IMR-90 (cell line): ENCODE measurements at regions not wholly inside any gene's neighbourhood (a gene's known extent, or its start where the extent isn't known, plus 50 kb on each side); places are given as distances from the start of the nearest gene placed in this dataset.
A peak's percentile ranks its signal among the peaks of the same experiment; 100 is the strongest.

Experiments
- ATAC-seq: fragments of 200-7000 bp; cut with Tn5 transposase; 2 replicates; pipeline ENCODE4 v1.9.1; 2020; ENCODE audit warnings: low read depth, mild to moderate bottlenecking, moderate library complexity
- BruUV-seq: library from RNA; stranded (reverse); fragments of 400-500 nt; replicated peaks from 2 replicates; lab custom pipeline; 2021; lab: Mats Ljungman, UMichigan
- CTCF ChIA-PET: fragments of 300-600 bp; formaldehyde crosslinking; extraction: SDS; loops from one replicate; lab custom pipeline; 2021; ENCODE audit warnings: antibody characterized with exemption; lab: Yijun Ruan, JAX
- POLR2A ChIA-PET: fragments of 300-600 bp; sonication (Branson Sonifier 250); formaldehyde crosslinking; loops from one replicate; lab custom pipeline; 2022; ENCODE audit warnings: antibody characterized with exemption; ENCODE audit not compliant: unreplicated experiment; lab: Charles Lee
- DNase-seq: peaks from one replicate; pipeline ENCODE4 v3.0.0; 2013
- H2AFZ ChIP-seq: replicated peaks from 2 replicates; pipeline ENCODE3; 2013; ENCODE audit warnings: low read length, mild to moderate bottlenecking; ENCODE audit not compliant: poor library complexity
- H2AK5ac ChIP-seq: 2 replicates; pipeline ENCODE4 v1.6.1; 2013; ENCODE audit warnings: low read depth, low read length, inconsistent platforms
- H2AK9ac ChIP-seq: replicated peaks from 2 replicates; pipeline ENCODE3; 2013; ENCODE audit warnings: mild to moderate bottlenecking, low read depth, low read length, moderate library complexity; ENCODE audit not compliant: poor library complexity
- H2BK120ac ChIP-seq: 2 replicates; pipeline ENCODE4 v1.6.1; 2013; ENCODE audit warnings: low read depth, low read length, inconsistent platforms
- H2BK15ac ChIP-seq: 3 replicates; pipeline ENCODE4 v1.6.1; 2013; ENCODE audit warnings: low read depth, low read length, inconsistent platforms
- H2BK20ac ChIP-seq: 2 replicates; pipeline ENCODE4 v1.6.1; 2013; ENCODE audit warnings: low read depth, mild to moderate bottlenecking, inconsistent platforms, low read length, moderate library complexity
- H2BK5ac ChIP-seq: 2 replicates; pipeline ENCODE4 v1.6.1; 2013; ENCODE audit warnings: mild to moderate bottlenecking, low read depth, low read length, inconsistent platforms; ENCODE audit not compliant: poor library complexity, severe bottlenecking
- H3K14ac ChIP-seq: replicated peaks from 2 replicates; pipeline ENCODE4 v1.6.1; 2013; ENCODE audit warnings: low read depth, low read length, inconsistent platforms
- H3K18ac ChIP-seq: 2 replicates; pipeline ENCODE4 v1.6.1; 2013; ENCODE audit warnings: low read depth, low read length, control low read depth
- H3K23ac ChIP-seq: 2 replicates; pipeline ENCODE4 v1.6.1; 2013; ENCODE audit warnings: low read depth, low read length, inconsistent platforms
- H3K27ac ChIP-seq: 2 replicates; pipeline ENCODE4 v1.5.1; 2013; ENCODE audit warnings: mild to moderate bottlenecking, control low read depth, low read length; ENCODE audit not compliant: insufficient read depth
- H3K27me3 ChIP-seq: 2 replicates; pipeline ENCODE4 v1.6.1; 2013; ENCODE audit warnings: low read length; ENCODE audit not compliant: control insufficient read depth, insufficient read depth
- H3K36me3 ChIP-seq: 2 replicates; pipeline ENCODE4 v1.6.1; 2013; ENCODE audit warnings: low read length, mixed read lengths; ENCODE audit not compliant: control insufficient read depth, insufficient read depth
- H3K4ac ChIP-seq: 2 replicates; pipeline ENCODE4 v1.6.1; 2013; ENCODE audit warnings: low read depth, low read length, inconsistent platforms
- H3K4me1 ChIP-seq: 2 replicates; pipeline ENCODE4 v1.6.1; 2013; ENCODE audit warnings: low read length, mixed read lengths; ENCODE audit not compliant: control insufficient read depth, insufficient read depth
- H3K4me2 ChIP-seq: 2 replicates; pipeline ENCODE4 v1.6.1; 2013; ENCODE audit warnings: low read depth, mild to moderate bottlenecking, control low read depth, low read length, moderate library complexity
- H3K4me3 ChIP-seq: 2 replicates; pipeline ENCODE4 v1.5.1; 2013; ENCODE audit warnings: low read depth, mild to moderate bottlenecking, control low read depth, low read length, moderate library complexity; ENCODE audit not compliant: insufficient read depth
- H3K56ac ChIP-seq: 2 replicates; pipeline ENCODE4 v1.6.1; 2013; ENCODE audit warnings: low read length, inconsistent platforms; ENCODE audit not compliant: insufficient read depth; ENCODE audit errors: extremely low read depth
- H3K79me1 ChIP-seq, 2 experiments: 2 replicates each; pipeline ENCODE4 v1.6.1; 2013; ENCODE audit warnings: low read length in 2 of 2, inconsistent platforms in 1 of 2, low read depth in 1 of 2
- H3K9ac ChIP-seq: 2 replicates; pipeline ENCODE4 v1.6.1; 2013; ENCODE audit warnings: low read depth, low read length, control low read depth
- H3K9me1 ChIP-seq: 2 replicates; pipeline ENCODE4 v1.6.1; 2013; ENCODE audit warnings: low read length, inconsistent platforms; ENCODE audit not compliant: insufficient read depth
- H3K9me3 ChIP-seq: 2 replicates; pipeline ENCODE4 v1.6.1; 2013; ENCODE audit warnings: low read length; ENCODE audit not compliant: control insufficient read depth, insufficient read depth
- H4K20me1 ChIP-seq: 2 replicates; pipeline ENCODE4 v1.6.1; 2013; ENCODE audit warnings: low read length, inconsistent platforms; ENCODE audit not compliant: insufficient read depth
- H4K5ac ChIP-seq: 2 replicates; pipeline ENCODE4 v1.6.1; 2013; ENCODE audit warnings: mild to moderate bottlenecking, low read depth, low read length, control low read depth
- H4K8ac ChIP-seq, 2 experiments: 2 replicates each; pipeline ENCODE4 v1.6.1; 2013; ENCODE audit warnings: low read depth in 2 of 2, low read length in 2 of 2, control low read depth in 1 of 2, inconsistent platforms in 1 of 2
- H4K91ac ChIP-seq: 2 replicates; pipeline ENCODE4 v1.6.1; 2013; ENCODE audit warnings: low read depth, low read length, inconsistent platforms; ENCODE audit not compliant: insufficient read depth
- BHLHE40 ChIP-seq: fragments of 150-350 bp; IDR thresholded peaks from 2 replicates; pipeline ENCODE4 v1.6.1; 2016; ENCODE audit warnings: mild to moderate bottlenecking, low read depth, low read length
- CEBPB ChIP-seq: IDR thresholded peaks from 2 replicates; pipeline ENCODE4 v1.6.1; 2012; ENCODE audit warnings: low read depth, low read length, improper control_type of control experiment
- CHD1 ChIP-seq: IDR thresholded peaks from 2 replicates; pipeline ENCODE4 v1.6.1; 2012; ENCODE audit warnings: low read depth, low read length, improper control_type of control experiment
- CTCF ChIP-seq: conservative IDR thresholded peaks from 2 replicates; pipeline ENCODE4 v1.5.1; 2012; ENCODE audit warnings: mild to moderate bottlenecking, low read depth, low read length, improper control_type of control experiment
- ELK1 ChIP-seq: fragments of 150-350 bp; IDR thresholded peaks from 2 replicates; pipeline ENCODE4 v1.6.1; 2016; ENCODE audit warnings: low read depth, mild to moderate bottlenecking, low read length, moderate library complexity, borderline replicate concordance
- FOS ChIP-seq: fragments of 150-350 bp; IDR thresholded peaks from 2 replicates; pipeline ENCODE4 v1.6.1; 2016; ENCODE audit warnings: low read depth, low read length
- MAFK ChIP-seq: IDR thresholded peaks from 2 replicates; pipeline ENCODE4 v1.6.1; 2012; ENCODE audit warnings: low read depth, low read length, improper control_type of control experiment
- MAZ ChIP-seq: IDR thresholded peaks from 2 replicates; pipeline ENCODE4 v1.6.1; 2012; ENCODE audit warnings: low read depth, mild to moderate bottlenecking, low read length, improper control_type of control experiment, moderate library complexity, borderline replicate concordance
- MXI1 ChIP-seq: IDR thresholded peaks from 2 replicates; pipeline ENCODE4 v1.6.1; 2012; ENCODE audit warnings: low read depth, mild to moderate bottlenecking, low read length, moderate library complexity, borderline replicate concordance
- NFE2L2 ChIP-seq: fragments of 150-350 bp; IDR thresholded peaks from 2 replicates; pipeline ENCODE4 v1.6.1; 2016; ENCODE audit warnings: low read depth, mild to moderate bottlenecking, low read length
- POLR2A ChIP-seq: IDR thresholded peaks from 2 replicates; pipeline ENCODE4 v1.6.1; 2012; ENCODE audit warnings: mild to moderate bottlenecking, low read depth, low read length
- RAD21 ChIP-seq: IDR thresholded peaks from 2 replicates; pipeline ENCODE4 v1.6.1; 2012; ENCODE audit warnings: low read length, improper control_type of control experiment
- RCOR1 ChIP-seq: IDR thresholded peaks from 2 replicates; pipeline ENCODE4 v1.6.1; 2012; ENCODE audit warnings: mild to moderate bottlenecking, low read length, improper control_type of control experiment; ENCODE audit not compliant: insufficient replicate concordance
- RFX5 ChIP-seq: IDR thresholded peaks from 2 replicates; pipeline ENCODE4 v1.8.0; 2012; ENCODE audit warnings: low read depth, mild to moderate bottlenecking, low read length, moderate library complexity
- SMC3 ChIP-seq: fragments of 150-350 bp; IDR thresholded peaks from 2 replicates; pipeline ENCODE4 v1.6.1; 2016; ENCODE audit warnings: low read depth, mild to moderate bottlenecking, antibody characterized with exemption, low read length, moderate library complexity
- USF2 ChIP-seq: fragments of 150-350 bp; IDR thresholded peaks from 2 replicates; pipeline ENCODE4 v1.6.1; 2017; ENCODE audit warnings: mild to moderate bottlenecking, antibody characterized with exemption, low read length, low read depth
- whole genome bisulfite sequencing, 2 experiments: methylation state at CpG; one replicate each; pipeline versions ENCODE4 v1.1.5 to v1.1.7; 2013; ENCODE audit warnings: missing lambda C conversion rate in 2 of 2; ENCODE audit not compliant: insufficient read length in 1 of 2; ENCODE audit errors: extremely low coverage in 2 of 2; 5-methylcytosine and 5-hydroxymethylcytosine counted together
- dilution Hi-C: fragments of 300-500 bp; cut with HindIII; formaldehyde crosslinking; loops from one replicate; pipeline ENCODE4 v1.14.3; 2018; ENCODE audit warnings: low sequenced_read_pairs; ENCODE audit not compliant: unreplicated experiment
- in situ Hi-C: fragments of 300-500 bp; cut with MboI; formaldehyde crosslinking; loops from 3 replicates; pipeline ENCODE4 v1.14.3; 2019; ENCODE audit warnings: low sequenced_read_pairs, inconsistent platforms, mixed read lengths
- intact Hi-C: fragments of 100-400 bp; cut with micrococcal nuclease; formaldehyde crosslinking; loops from 2 replicates; pipeline ENCODE4 v1.10.0; 2022

GRCh38 chr10:4622384-4622783 is 203.6 kb upstream of the AKR1E2 start:
- no peak overlapping the region for H2BK120ac ChIP-seq
- dilution Hi-C loops, result no loop called here

More at GRCh38 chr10:4622384-4622783, 203.6 kb upstream of the AKR1E2 start:
- TF ChIP-seq CEBPB (no peak), SMC3 (no peak), ELK1 (no peak), BHLHE40 (no peak), RFX5 (no peak), USF2 (no peak), FOS (no peak), CHD1 (no peak), MAZ (no peak), NFE2L2 (no peak), CTCF (no peak), MAFK (no peak), POLR2A (no peak), RCOR1 (no peak), MXI1 (no peak), RAD21 (no peak)
- DNase-seq, result peak; percentile 4
- Histone ChIP-seq H3K18ac (no peak overlapping the region), H3K23ac (no peak overlapping the region), H3K4ac (no peak overlapping the region), H3K9me1 (no peaks in the 10 kb centered on the region), H4K20me1 (no peaks in the 10 kb centered on the region), H3K14ac (no peak overlapping the region), H2BK20ac (no peak overlapping the region), H2BK15ac (no peak overlapping the region), H3K27ac (no peak overlapping the region), H3K9me3 (peaks cover 3% of the 10 kb centered on the region; the same call in 1 of the 2 replicates), H3K4me1 (peaks cover 5% of the 10 kb centered on the region; the same call in 1 of the 2 replicates), H3K56ac (no peak overlapping the region), H2AFZ (no peak overlapping the region), H2BK5ac (no peak overlapping the region), H3K79me1 (no peaks in the 10 kb centered on the region), H4K91ac (no peak overlapping the region), H3K27me3 (no peaks in the 10 kb centered on the region), H2AK9ac (no peak overlapping the region), H2AK5ac (no peak overlapping the region), H3K4me2 (no peak overlapping the region), H3K36me3 (no peaks in the 10 kb centered on the region), H4K8ac (no peak overlapping the region), H4K5ac (no peak overlapping the region), H3K4me3 (no peak overlapping the region), H3K9ac (no peak overlapping the region)
- no TSS peak for BruUV-seq
- in situ Hi-C loops, result no loop called here
- intact Hi-C loops, result no loop called here
- CTCF ChIA-PET, result no interaction called here
- POLR2A ChIA-PET, result no interaction called here
- ATAC-seq, result no peak
- 90% methylated on average over 2 of the region's 2 CpGs; no CpG with 5 or more reads in 1 of the 2 experiments for WGBS, 2 experiments
